Stimulated activated CD4-positive, alpha-beta T cell treated with anti-CD3 and anti-CD28 coated beads, Interleukin-4, amount 100 ng/mL, for 48 hours (primary cell): ENCODE measurements at regions not wholly inside any gene's neighbourhood (a gene's known extent, or its start where the extent isn't known, plus 50 kb on each side); places are given as distances from the start of the nearest gene placed in this dataset.
"Not testable (repeated sequence)": the region's sequence is repeated elsewhere in the genome, so short reads cannot be mapped to it uniquely, and the experiment has no call there.

Experiments
- DNase-seq, 2 donors: peaks; one replicate each; pipeline ENCODE4 v3.0.0-alpha.2; 2020; ENCODE audit warnings: low read depth in 2 of 2

GRCh38 chr2:52036024-52036423, 1004.1 kb upstream of the NRXN1 start:
- no peak for DNase-seq

- DNase-seq, result no peak
Observed at GRCh38 chr2:52035391-52035790, 1003.5 kb upstream of the NRXN1 start.

GRCh38 chr2:52034706-52035105, 1002.8 kb upstream of the NRXN1 start:
- DNase-seq, result no peak

GRCh38 chr2:52022006-52022405, 990.1 kb upstream of the NRXN1 start:
- DNase-seq, result no peak

GRCh38 chr2:52017646-52018235, 985.8 kb upstream of the NRXN1 start:
- DNase-seq, result no peak

- DNase-seq, result not testable (repeated sequence)
Observed at GRCh38 chr2:52006821-52007366, 975.0 kb upstream of the NRXN1 start.

- no peak for DNase-seq
Observed at GRCh38 chr2:52000151-52000855, 968.4 kb upstream of the NRXN1 start.

- no peak for DNase-seq
Observed at GRCh38 chr2:51998890-51999289, 967.0 kb upstream of the NRXN1 start.

- no peak for DNase-seq
Observed at GRCh38 chr2:51997571-51997970, 965.6 kb upstream of the NRXN1 start.

GRCh38 chr2:51995293-51995692, 963.4 kb upstream of the NRXN1 start:
- DNase-seq, result no peak

GRCh38 chr2:51994123-51994763, 962.3 kb upstream of the NRXN1 start:
- DNase-seq, result no peak

GRCh38 chr2:51990684-51991083, 958.8 kb upstream of the NRXN1 start:
- DNase-seq, result no peak

- no peak for DNase-seq
Observed at GRCh38 chr2:51986101-51986500, 954.2 kb upstream of the NRXN1 start.

- no peak for DNase-seq
Observed at GRCh38 chr2:51981783-51982182, 949.9 kb upstream of the NRXN1 start.

- no peak for DNase-seq
Observed at GRCh38 chr2:51976623-51977022, 944.7 kb upstream of the NRXN1 start.

GRCh38 chr2:51971136-51971535, 939.2 kb upstream of the NRXN1 start:
- no peak for DNase-seq

- no peak for DNase-seq
Observed at GRCh38 chr2:51969347-51969746, 937.4 kb upstream of the NRXN1 start.

- DNase-seq, result no peak
Observed at GRCh38 chr2:51960841-51961335, 929.0 kb upstream of the NRXN1 start.

GRCh38 chr2:51960281-51960680, 928.3 kb upstream of the NRXN1 start:
- no peak for DNase-seq

GRCh38 chr2:51959696-51960095, 927.8 kb upstream of the NRXN1 start:
- DNase-seq, result no peak

- no peak for DNase-seq
Observed at GRCh38 chr2:51953931-51954330, 922.0 kb upstream of the NRXN1 start.

GRCh38 chr2:51921076-51921475, 889.1 kb upstream of the NRXN1 start:
- no peak for DNase-seq

- DNase-seq, result no peak
Observed at GRCh38 chr2:51920509-51920908, 888.6 kb upstream of the NRXN1 start.
